GM19328 (cell line): ENCODE measurements at regions not wholly inside any gene's neighbourhood (a gene's known extent, or its start where the extent isn't known, plus 50 kb on each side); places are given as distances from the start of the nearest gene placed in this dataset.

ENCODE experiments used
- ATAC-seq: cut with Tn5 transposase; IDR thresholded peaks from one replicate; pipeline ENCODE4 v1.9.1; 2021; ENCODE audit warnings: mild to moderate bottlenecking, moderate library complexity; ENCODE audit not compliant: unreplicated experiment

GRCh38 chr12:24066865-24067264, 117.4 kb upstream of the SOX5 start:
- no peak for ATAC-seq

DNA sequence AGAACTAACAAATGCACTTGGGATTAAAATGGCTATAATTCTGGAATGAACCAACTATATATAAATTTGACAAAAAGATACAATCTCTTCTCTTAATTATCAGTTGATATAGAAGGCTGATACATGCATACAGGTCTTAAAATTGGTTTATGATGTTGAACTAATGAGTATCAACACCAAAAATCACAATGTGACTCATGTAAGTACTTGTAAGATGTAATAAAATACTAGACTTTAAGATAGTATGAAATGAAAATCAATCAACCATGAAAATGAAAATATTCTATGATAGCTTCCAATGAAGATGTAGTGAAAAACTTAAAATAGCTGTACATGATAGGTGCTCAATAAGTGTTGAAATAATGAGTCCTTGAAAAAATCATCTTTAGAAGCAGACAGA, 116.6 kb upstream of the SOX5 start:
- no peak for ATAC-seq

- no peak for ATAC-seq
These were observed 113.3 kb upstream of the SOX5 start for GRCh38 chr12:24062642-24063245.

GRCh38 chr12:24060089-24060488, 110.6 kb upstream of the SOX5 start:
- ATAC-seq, result no peak

GRCh38 chr12:24057920-24058476, 108.5 kb upstream of the SOX5 start:
- no peak for ATAC-seq

GRCh38 chr12:24055747-24056146, 106.3 kb upstream of the SOX5 start:
- ATAC-seq, result no peak

DNA sequence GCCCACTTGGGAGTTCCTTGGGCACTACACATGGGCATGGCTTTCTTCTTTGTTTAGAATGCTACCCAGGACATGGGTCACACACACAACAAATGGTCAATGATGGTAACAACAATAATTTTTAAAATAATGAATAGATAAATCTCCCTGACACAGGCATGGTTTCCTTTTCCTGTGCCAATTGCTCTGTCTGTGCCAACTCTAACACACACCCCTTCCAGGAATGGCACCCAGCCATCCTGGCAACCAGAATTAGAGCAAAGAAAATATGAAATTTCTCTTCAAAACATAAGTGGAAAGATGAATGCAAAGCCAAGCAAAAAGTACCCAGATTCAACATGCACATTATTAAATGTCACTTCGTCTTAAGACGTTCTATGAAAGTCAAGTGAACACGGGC, 104.9 kb upstream of the SOX5 start:
- ATAC-seq, result no peak

DNA sequence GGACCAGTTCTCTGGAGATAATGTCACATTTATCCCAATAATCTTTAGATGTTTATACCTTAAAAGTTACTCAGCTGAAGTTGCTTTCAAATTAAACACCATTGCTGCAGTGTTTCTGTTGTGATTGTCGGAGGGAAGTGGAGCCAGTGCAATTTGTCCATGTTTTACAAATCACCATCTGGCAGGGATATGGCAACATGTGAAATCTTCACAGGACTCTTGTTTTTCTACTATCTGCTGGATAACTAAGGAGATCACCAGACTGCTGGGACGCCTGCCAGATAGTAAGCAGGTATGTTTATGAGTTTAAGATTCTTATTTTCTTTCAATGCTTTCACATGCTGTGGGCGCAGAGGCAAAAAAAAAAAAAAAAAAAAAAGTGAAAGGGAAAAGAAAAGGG, 100.3 kb upstream of the SOX5 start:
- no peak for ATAC-seq

- no peak for ATAC-seq
These were observed 99.6 kb upstream of the SOX5 start for GRCh38 chr12:24049101-24049500.

DNA sequence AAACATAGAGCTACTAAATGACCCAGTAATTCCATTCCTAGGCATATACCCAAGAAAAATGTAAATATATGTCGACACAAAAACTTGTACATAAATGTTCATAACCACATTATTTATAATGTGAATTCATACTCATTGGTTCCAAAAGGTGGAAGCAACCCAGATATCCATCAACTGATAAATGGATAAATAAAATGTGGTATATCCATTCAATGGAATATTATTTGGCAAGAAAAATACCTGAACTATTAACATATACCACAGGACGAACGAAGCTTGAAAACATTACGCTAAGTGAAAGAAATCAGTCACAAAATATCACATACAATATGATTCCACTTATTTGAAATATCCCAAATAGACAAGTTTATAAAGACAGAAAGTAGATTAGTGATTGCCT, 99.0 kb upstream of the SOX5 start:
- no peak for ATAC-seq

DNA sequence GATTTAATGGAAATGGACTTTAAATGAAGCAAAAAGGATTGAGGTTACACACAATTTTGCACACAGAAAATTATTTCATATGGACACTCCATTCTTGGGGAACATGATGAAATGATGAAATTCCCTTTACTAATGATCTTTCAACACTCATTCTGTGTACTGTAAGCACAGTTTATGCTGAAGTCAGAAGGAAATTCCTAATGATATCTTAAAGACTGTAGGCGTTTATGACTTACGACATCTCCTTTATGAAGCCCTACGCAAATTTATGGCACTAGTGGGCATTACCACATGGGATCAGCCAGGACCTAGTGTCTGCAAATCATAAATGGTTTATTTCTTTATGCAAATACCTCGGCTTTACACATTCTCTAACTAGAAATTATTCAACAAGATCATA, 97.9 kb upstream of the SOX5 start:
- ATAC-seq, result no peak

- ATAC-seq, result no peak
These were observed 96.4 kb upstream of the SOX5 start for GRCh38 chr12:24045816-24046257.

DNA sequence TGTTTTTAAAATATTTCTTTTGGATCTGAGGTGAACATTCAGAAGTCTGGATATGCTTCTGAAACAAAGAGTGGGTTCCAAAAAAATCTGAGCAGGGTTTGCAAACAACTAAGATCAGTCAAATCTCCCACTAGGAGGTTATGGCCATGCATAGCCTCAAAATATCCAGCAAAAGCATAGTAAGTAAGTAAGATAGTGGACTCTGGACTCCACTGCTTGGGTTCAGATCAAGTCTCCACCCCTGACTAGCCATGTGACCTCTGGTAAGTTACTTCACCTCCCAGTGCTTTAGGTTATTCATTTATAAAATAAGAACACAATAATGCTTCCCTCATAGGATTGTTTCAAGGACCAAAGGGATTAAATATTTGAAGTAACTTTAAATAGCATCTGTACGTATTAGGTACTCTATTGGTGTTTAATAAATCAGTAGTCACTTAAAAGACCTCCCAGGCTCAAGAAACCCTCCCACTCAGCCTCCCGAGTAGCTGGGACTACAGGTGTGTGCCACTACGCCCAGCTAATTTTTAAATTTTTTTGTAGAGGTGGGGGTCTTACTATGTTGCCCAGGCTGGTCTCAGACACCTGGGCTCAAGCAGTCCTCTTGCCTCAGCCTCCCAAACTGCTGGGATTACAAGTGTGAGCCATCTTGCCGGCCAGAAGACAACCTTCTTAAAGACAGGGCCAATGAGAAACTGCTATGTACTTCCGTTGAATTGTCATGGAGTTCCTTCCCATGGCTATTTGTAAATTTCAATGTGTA, 95.7 kb upstream of the SOX5 start:
- ATAC-seq, result no peak

GRCh38 chr12:24042651-24043050, 93.2 kb upstream of the SOX5 start:
- no peak for ATAC-seq

GRCh38 chr12:24039113-24039525, 89.6 kb upstream of the SOX5 start:
- ATAC-seq, result no peak

DNA sequence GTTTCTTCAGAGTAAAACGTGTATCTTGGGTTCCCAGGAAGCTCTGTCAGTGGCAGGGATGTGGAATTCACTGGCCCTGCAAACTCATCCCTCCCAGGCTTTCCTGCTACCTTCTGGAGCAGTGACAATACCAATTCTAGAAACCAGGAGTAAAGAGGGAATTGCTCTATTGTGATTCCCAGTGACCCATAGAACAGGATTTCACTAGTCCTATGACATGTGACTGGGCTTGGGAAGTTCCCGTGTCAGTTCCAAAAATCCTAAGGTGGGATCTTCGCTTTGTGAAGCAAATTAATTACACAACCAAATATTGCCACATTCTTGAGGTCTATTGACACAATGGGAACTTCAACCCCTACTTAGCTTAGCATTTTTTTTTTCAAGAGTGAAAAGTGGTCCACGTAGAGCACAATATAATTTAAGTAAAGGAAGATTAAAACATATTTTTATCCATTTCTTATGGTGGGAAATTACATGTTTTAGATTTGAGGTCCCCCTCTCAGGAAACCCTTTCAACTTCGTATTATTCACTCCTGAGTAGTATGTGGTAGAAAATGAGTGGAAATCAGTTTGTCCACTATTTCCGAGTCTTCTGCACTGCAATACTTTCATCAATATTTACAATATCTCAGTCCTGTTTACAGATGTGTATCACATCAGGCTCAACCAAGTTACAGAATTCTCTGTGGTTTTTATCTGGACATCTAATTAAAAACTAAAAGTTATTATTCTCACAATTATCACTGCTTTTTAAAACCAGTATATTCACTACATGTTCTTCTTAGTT, 88.9 kb upstream of the SOX5 start:
- no peak for ATAC-seq

DNA sequence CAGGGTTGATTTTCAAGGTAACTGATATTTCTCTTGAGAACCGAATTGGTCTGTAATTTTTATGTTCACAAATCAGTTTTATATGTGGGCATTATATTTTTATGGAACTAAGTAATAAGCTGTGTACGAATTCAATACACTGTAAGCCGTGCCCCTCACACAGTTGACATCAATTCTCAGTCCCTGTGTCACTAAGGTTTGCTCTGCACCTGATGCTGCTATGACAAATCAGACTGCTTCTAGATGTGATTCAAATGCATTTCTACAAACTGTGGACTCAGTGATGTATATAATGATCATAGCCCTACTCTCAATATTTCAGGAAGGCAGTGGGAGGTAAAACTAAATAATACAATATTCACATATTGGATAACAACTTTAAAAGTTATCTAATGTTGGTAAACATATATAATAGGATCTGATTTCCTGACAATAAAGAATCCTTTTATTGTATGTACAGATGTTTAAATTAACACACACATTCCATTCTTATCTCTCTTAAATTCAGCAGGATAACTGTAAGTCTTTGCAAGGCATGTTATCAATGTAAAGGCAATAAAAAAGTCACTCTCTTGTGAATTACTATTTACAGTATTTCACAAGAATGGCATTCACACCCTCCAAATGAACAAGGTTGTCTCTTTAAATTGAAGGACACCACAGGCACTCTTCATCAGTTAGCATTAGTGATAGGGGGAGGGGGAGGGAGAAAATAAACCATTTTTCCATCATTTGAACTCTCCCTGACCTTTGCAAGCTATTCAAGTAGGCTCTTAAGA, 87.2 kb upstream of the SOX5 start:
- no peak for ATAC-seq

GRCh38 chr12:24034894-24035293, 85.4 kb upstream of the SOX5 start:
- ATAC-seq, result no peak

GRCh38 chr12:24034160-24034559, 84.7 kb upstream of the SOX5 start:
- ATAC-seq, result no peak

GRCh38 chr12:24027352-24027751, 77.9 kb upstream of the SOX5 start:
- ATAC-seq, result no peak
